ENCODE measurements at regions not wholly inside any gene's neighbourhood (a gene's known extent, or its start where the extent isn't known, plus 50 kb on each side); places are given as distances from the start of the nearest gene placed in this dataset.

DNA sequence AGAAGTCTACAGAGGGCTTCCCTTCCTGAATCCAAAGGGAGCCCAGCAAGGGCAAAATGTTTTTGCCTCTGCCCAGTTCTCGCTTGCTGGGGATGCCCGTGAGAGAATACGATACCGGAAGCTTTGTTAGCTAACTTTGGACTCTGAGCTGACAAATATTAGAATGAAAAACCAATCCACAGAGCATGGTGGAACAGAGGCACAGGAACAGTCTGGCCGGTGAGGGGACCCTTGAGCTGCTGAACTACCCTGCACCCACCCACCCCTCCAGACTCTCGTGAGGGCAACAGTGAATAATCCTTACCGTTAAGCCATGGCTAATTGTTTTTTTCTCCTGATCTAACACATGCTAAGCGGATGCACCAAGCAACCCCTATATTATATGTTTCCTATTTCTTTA lies 76.3 kb upstream of the AKT3 start:
- no peaks in the 10 kb centered on the region for H3K36me3 ChIP-seq (ENCODE audit: control insufficient read depth in 1 of 2, insufficient read depth in 2 of 2, low read length in 2 of 2)
- H3K4me2 ChIP-seq (ENCODE audit: low read length), result no peak overlapping the region
- H3K9me2 ChIP-seq (ENCODE audit: insufficient read depth), result no peaks in the 10 kb centered on the region
- H3K9ac ChIP-seq (ENCODE audit: low read length), result no peak overlapping the region
- H3K4me3 ChIP-seq (replicated peaks in 1 of 2; ENCODE audit: low read depth in 1 of 2, low read length in 2 of 2), result no peak overlapping the region
- ATAC-seq (no peak), DNase-seq (ENCODE audit: low read depth, low spot score) (no peak)
- H3K79me2 ChIP-seq (ENCODE audit: insufficient read depth, low read length), result no peaks in the 10 kb centered on the region
- peaks cover 0 to 17% of the 10 kb centered on the region in 2 experiments; a peak in 1 of 4 replicates for H3K4me1 ChIP-seq (ENCODE audit: control insufficient read depth in 1 of 2, insufficient read depth in 2 of 2, low read length in 2 of 2)
- peaks cover 12% of the 10 kb centered on the region; the same call in 1 of the 2 replicates for H3K27me3 ChIP-seq (ENCODE audit: insufficient read depth, low read length)
- ChIA-PET POLR2A (no interaction called here), RAD21 (ENCODE audit: low non-redundant PET in 1 of 2, low total read pairs in 2 of 2, uncharacterized antibody in 2 of 2, unreplicated experiment in 2 of 2) (no interaction called here), CTCF (no interaction called here)
- BruUV-seq (replicated peaks), result no TSS peak
- no peaks in the 10 kb centered on the region for H3K9me3 ChIP-seq (ENCODE audit: control insufficient read depth in 1 of 2, insufficient read depth in 1 of 2, low read depth in 1 of 2, low read length in 2 of 2)
- no peaks in the 10 kb centered on the region for H4K20me1 ChIP-seq (ENCODE audit: insufficient read depth)
- no peak overlapping the region for H2AFZ ChIP-seq (ENCODE audit: low read depth, low read length, poor library complexity, severe bottlenecking)
- no peak for TF ChIP-seq CEBPB (IDR thresholded peaks at IDR 0.05; ENCODE audit: low read depth)
- TF ChIP-seq, protein P1, sequence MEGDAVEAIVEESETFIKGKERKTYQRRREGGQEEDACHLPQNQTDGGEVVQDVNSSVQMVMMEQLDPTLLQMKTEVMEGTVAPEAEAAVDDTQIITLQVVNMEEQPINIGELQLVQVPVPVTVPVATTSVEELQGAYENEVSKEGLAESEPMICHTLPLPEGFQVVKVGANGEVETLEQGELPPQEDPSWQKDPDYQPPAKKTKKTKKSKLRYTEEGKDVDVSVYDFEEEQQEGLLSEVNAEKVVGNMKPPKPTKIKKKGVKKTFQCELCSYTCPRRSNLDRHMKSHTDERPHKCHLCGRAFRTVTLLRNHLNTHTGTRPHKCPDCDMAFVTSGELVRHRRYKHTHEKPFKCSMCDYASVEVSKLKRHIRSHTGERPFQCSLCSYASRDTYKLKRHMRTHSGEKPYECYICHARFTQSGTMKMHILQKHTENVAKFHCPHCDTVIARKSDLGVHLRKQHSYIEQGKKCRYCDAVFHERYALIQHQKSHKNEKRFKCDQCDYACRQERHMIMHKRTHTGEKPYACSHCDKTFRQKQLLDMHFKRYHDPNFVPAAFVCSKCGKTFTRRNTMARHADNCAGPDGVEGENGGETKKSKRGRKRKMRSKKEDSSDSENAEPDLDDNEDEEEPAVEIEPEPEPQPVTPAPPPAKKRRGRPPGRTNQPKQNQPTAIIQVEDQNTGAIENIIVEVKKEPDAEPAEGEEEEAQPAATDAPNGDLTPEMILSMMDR (IDR thresholded peaks at IDR 0.05 in 2 of 3, conservative IDR thresholded peaks at IDR 0.05 in 1 of 3; ENCODE audit: borderline replicate concordance in 1 of 3, insufficient read depth in 1 of 3, low read depth in 2 of 3, low read length in 2 of 3), result no peak
- TF ChIP-seq SIN3A (IDR thresholded peaks at IDR 0.05; ENCODE audit: low read depth), result no peak
- TF ChIP-seq TCF7L2 (IDR thresholded peaks at IDR 0.05; ENCODE audit: borderline replicate concordance, extremely low read depth, insufficient read depth, insufficient read length), result no peak
- no peak overlapping the region for H3K27ac ChIP-seq (ENCODE audit: low read depth, low read length)
- intact Hi-C loops (cut with micrococcal nuclease), result no loop called here

DNA sequence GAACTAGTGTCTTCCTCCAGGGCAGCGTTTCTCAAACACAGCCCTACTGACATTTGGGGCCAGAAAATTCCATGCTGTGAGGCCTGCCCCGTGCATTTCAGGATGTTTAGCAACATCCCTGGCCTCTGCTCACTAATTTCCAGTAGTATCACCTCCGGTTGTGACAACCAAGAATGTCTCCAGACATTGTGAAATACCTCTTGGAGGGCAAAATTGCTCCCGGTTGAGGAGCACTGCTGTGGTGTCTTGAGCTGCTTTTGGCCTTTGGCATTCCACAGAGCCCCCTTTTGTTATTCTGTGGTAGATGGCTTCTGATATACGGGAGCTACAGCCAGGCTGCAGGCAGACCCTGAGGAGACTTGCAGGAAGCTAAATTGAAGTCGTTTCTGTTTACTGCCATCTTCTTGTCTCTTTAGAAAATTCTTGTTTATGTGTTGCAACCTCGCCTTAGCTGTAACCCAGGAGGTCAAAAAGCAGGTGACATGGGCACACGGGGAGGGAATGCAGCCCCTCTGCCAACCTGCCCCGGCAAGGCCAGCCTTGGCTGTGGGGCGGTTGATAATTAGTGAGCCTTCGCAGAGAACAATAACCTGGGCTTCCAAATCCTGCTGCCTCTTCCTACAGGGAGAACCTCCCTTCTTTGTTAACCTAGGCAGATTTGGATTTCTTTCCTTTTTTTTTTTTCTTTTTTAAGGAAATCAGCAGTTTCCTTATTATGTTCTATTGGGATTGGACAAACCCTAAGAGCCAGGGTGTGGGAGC lies 74.7 kb upstream of the AKT3 start:
- no TSS peak for BruUV-seq (replicated peaks)
- H3K36me3 ChIP-seq (ENCODE audit: control insufficient read depth in 1 of 2, insufficient read depth in 2 of 2, low read length in 2 of 2), result no peaks in the 10 kb centered on the region
- no peaks in the 10 kb centered on the region for H4K20me1 ChIP-seq (ENCODE audit: insufficient read depth)
- H3K27me3 ChIP-seq (ENCODE audit: insufficient read depth, low read length), result peaks cover 24% of the 10 kb centered on the region
- TF ChIP-seq SRF (IDR thresholded peaks at IDR 0.05; ENCODE audit: low read depth) (no peak), EZH2 (IDR thresholded peaks at IDR 0.05) (no peak), POLR2A (IDR thresholded peaks at IDR 0.05; ENCODE audit: borderline replicate concordance, extremely low read depth, insufficient read depth, insufficient read length) (no peak)
- H3K4me2 ChIP-seq (ENCODE audit: low read length), result no peak overlapping the region
- DNase-seq (ENCODE audit: low read depth, low spot score) (no peak), ATAC-seq (no peak)
- POLR2A ChIA-PET, result no interaction called here
- intact Hi-C loops (cut with micrococcal nuclease), result no loop called here
- no peaks in the 10 kb centered on the region for H3K9me2 ChIP-seq (ENCODE audit: insufficient read depth)
- CTCF ChIA-PET, result no interaction called here
- H3K4me1 ChIP-seq (ENCODE audit: control insufficient read depth in 1 of 2, insufficient read depth in 2 of 2, low read length in 2 of 2), result peaks cover 0 to 17% of the 10 kb centered on the region in 2 experiments; a peak in 1 of 4 replicates
- H3K4me3 ChIP-seq (replicated peaks in 1 of 2; ENCODE audit: low read depth in 1 of 2, low read length in 2 of 2), result no peak overlapping the region
- RAD21 ChIA-PET (ENCODE audit: low non-redundant PET in 1 of 2, low total read pairs in 2 of 2, uncharacterized antibody in 2 of 2, unreplicated experiment in 2 of 2), result interaction anchor here in 1 of 2 experiments (0.7 kb wide), 1 partner anchor 11 kb away, joined by 3 read pairs; no protein-coding TSS in a partner anchor
- H3K9me3 ChIP-seq (ENCODE audit: control insufficient read depth in 1 of 2, insufficient read depth in 1 of 2, low read depth in 1 of 2, low read length in 2 of 2), result no peaks in the 10 kb centered on the region
- H2AFZ ChIP-seq (ENCODE audit: low read depth, low read length, poor library complexity, severe bottlenecking), result no peak overlapping the region
- no peak overlapping the region for H3K27ac ChIP-seq (ENCODE audit: low read depth, low read length)
- no peak overlapping the region for H3K9ac ChIP-seq (ENCODE audit: low read length)
- H3K79me2 ChIP-seq (ENCODE audit: insufficient read depth, low read length), result no peaks in the 10 kb centered on the region
